Vagina (tissue), 2 donors: ENCODE measurements at regions not wholly inside any gene's neighbourhood (a gene's known extent, or its start where the extent isn't known, plus 50 kb on each side); places are given as distances from the start of the nearest gene placed in this dataset.

Source experiments
- DNase-seq, 2 donors: peaks; one replicate each; pipeline ENCODE4 v3.0.0-alpha.2; 2017; ENCODE audit errors: extremely low spot score in 2 of 2
- H3K27ac ChIP-seq: fragments of 200-600 bp; sonication (generic); one replicate; pipeline ENCODE4 v1.5.1; 2019
- H3K27me3 ChIP-seq: fragments of 200-600 bp; sonication (generic); one replicate; pipeline ENCODE4 v1.5.1; 2019
- H3K36me3 ChIP-seq, 2 donors: fragments of 200-600 bp; sonication (generic); one replicate each; pipeline ENCODE4 v1.5.1; 2017 to 2019
- H3K4me1 ChIP-seq: fragments of 200-600 bp; sonication (generic); one replicate; pipeline ENCODE4 v1.5.1; 2019
- H3K4me3 ChIP-seq, 2 donors: fragments of 200-600 bp; sonication (generic); 1 replicate in 1 of 2; 2 replicates in 1 of 2; pipeline ENCODE4 v1.5.1; 2016 to 2019
- H3K9me3 ChIP-seq: fragments of 200-600 bp; sonication (generic); one replicate; pipeline ENCODE4 v1.5.1; 2019
- POLR2A ChIP-seq, 2 donors: fragments of 450-650 bp; IDR thresholded peaks; one replicate each; pipeline ENCODE4 v1.6.1; 2017; ENCODE audit warnings: antibody characterized with exemption in 2 of 2, mild to moderate bottlenecking in 2 of 2, moderate library complexity in 2 of 2
- POLR2AphosphoS5 ChIP-seq, 2 donors: sonication (generic); formaldehyde crosslinking; IDR thresholded peaks; one replicate each; pipeline ENCODE4 v1.9.0; 2017; ENCODE audit warnings: antibody characterized with exemption in 2 of 2, mild to moderate bottlenecking in 2 of 2, low read depth in 1 of 2; ENCODE audit not compliant: insufficient read depth in 1 of 2
- intact Hi-C: fragments of 100-400 bp; cut with DNase I; formaldehyde crosslinking; loops from one replicate; pipeline ENCODE4 v1.15.1; 2023
- TF ChIP-seq, protein P1 (sequence below), 3 experiments: fragments of 450-650 bp in 2 of 3; fragments of 200-600 bp in 1 of 3; sonication (generic) in 1 of 3; IDR thresholded peaks; one replicate each; pipeline ENCODE4 v1.5.1; 2017 to 2019; ENCODE audit warnings: antibody characterized with exemption in 3 of 3, mild to moderate bottlenecking in 2 of 3, moderate library complexity in 2 of 3

DNA sequence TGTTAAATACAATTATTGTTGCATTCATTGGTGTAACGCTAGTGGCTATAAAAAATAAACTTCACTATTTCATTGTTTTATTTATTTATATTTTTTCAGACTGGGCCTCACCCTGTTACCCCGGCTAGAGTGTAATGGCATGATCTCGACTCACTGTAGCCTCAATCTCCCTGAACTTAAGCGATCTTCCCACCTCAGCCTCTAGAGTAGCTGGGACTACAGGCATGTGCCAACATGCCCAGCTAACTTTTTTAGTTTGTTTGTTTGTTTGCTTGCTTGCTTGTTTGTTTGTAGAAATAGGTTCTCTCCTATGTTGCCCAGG is 387.4 kb upstream of the PTBP2 start:
- Histone ChIP-seq H3K4me3 (no peak overlapping the region), H3K9me3 (no peaks in the 10 kb centered on the region), H3K27ac (no peak overlapping the region), H3K27me3 (no peaks in the 10 kb centered on the region), H3K36me3 (no peaks in the 10 kb centered on the region), H3K4me1 (no peaks in the 10 kb centered on the region)
- no peak for DNase-seq
- TF ChIP-seq, protein P1, sequence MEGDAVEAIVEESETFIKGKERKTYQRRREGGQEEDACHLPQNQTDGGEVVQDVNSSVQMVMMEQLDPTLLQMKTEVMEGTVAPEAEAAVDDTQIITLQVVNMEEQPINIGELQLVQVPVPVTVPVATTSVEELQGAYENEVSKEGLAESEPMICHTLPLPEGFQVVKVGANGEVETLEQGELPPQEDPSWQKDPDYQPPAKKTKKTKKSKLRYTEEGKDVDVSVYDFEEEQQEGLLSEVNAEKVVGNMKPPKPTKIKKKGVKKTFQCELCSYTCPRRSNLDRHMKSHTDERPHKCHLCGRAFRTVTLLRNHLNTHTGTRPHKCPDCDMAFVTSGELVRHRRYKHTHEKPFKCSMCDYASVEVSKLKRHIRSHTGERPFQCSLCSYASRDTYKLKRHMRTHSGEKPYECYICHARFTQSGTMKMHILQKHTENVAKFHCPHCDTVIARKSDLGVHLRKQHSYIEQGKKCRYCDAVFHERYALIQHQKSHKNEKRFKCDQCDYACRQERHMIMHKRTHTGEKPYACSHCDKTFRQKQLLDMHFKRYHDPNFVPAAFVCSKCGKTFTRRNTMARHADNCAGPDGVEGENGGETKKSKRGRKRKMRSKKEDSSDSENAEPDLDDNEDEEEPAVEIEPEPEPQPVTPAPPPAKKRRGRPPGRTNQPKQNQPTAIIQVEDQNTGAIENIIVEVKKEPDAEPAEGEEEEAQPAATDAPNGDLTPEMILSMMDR (IDR thresholded peaks at IDR 0.05): no peak
- TF ChIP-seq POLR2A (IDR thresholded peaks at IDR 0.05) (no peak), POLR2AphosphoS5 (IDR thresholded peaks at IDR 0.05; ENCODE audit: insufficient read depth in 1 of 2, low read depth in 1 of 2) (no peak)
- intact Hi-C loops: no loop called here

DNA sequence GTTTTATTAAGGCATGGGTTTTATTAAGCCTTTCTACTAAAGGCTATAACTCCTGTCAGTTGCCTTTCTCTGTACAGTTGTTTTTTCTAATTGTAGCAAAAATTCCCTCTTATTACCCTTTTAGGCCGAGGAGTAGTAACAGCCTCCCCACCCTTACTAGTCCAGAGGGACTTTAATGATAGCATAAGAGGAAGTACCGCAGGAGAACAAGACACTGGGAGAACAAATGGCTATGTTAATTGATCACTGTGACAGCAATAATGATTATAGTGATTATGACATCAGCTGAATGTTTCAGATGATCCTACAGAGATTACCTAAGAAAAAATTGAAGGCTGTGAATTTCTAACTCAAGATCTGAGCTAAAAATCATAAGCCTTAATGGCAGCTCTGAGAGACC is 383.0 kb upstream of the PTBP2 start:
- TF ChIP-seq POLR2A (IDR thresholded peaks at IDR 0.05): no peak
- no peak for TF ChIP-seq POLR2AphosphoS5 (IDR thresholded peaks at IDR 0.05; ENCODE audit: insufficient read depth in 1 of 2, low read depth in 1 of 2)
- TF ChIP-seq, protein P1 (IDR thresholded peaks at IDR 0.05): no peak

DNA sequence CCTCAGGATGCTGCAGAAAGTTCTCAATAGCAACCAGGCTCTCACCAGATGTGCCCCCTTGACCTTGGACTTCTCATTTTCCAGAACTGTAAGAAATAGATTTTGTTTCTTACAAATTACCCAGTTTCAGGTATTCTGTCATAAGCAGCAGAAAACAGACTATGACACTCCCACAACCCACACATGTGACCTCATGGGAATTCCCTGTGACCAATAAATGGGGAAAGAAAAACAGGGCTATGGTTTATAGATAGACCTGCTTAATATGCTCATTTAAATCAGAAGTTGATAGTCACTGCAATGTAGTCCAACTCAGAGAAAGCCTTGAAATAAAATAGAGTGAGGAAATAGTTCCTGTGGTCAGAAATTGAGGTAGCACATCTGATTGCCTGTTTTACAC is 380.9 kb upstream of the PTBP2 start:
- Histone ChIP-seq H3K27me3 (no peaks in the 10 kb centered on the region), H3K36me3 (no peaks in the 10 kb centered on the region), H3K27ac (no peak overlapping the region), H3K4me1 (no peaks in the 10 kb centered on the region), H3K9me3 (no peaks in the 10 kb centered on the region), H3K4me3 (no peak overlapping the region)
- intact Hi-C loops: no loop called here
- DNase-seq: no peak
- TF ChIP-seq POLR2AphosphoS5 (IDR thresholded peaks at IDR 0.05; ENCODE audit: insufficient read depth in 1 of 2, low read depth in 1 of 2) (no peak), POLR2A (IDR thresholded peaks at IDR 0.05) (no peak)
- TF ChIP-seq, protein P1 (IDR thresholded peaks at IDR 0.05): no peak

More for the DNA sequence above, 383.0 kb upstream of the PTBP2 start:
- H3K27me3 ChIP-seq: no peaks in the 10 kb centered on the region
- H3K27ac ChIP-seq: no peak overlapping the region
- no peak for DNase-seq
- no peaks in the 10 kb centered on the region for H3K9me3 ChIP-seq
- intact Hi-C loops: no loop called here
- no peaks in the 10 kb centered on the region for H3K36me3 ChIP-seq
- H3K4me1 ChIP-seq: no peaks in the 10 kb centered on the region
- H3K4me3 ChIP-seq: no peak overlapping the region

DNA sequence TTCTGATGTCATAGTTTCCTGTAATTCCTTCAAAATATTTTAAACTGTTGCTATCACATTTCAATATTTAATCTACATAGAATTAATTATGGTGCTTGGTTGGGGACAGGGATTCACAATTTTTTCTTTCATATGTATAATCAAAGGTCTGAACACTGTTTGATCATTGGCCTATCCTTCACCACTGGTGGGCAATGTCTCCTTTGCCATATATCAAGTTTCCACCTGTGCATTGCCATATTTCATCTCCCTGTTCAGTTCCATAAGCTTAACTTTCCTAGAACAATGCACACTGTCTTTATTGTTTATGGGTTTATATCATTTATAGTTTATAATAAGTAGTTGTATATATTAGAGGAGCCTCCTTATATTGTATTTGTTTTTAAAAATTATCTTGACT is 374.9 kb upstream of the PTBP2 start:
- H3K36me3 ChIP-seq: no peaks in the 10 kb centered on the region
- intact Hi-C loops: no loop called here
- no peak for TF ChIP-seq POLR2A (IDR thresholded peaks at IDR 0.05)
- TF ChIP-seq POLR2AphosphoS5 (IDR thresholded peaks at IDR 0.05; ENCODE audit: insufficient read depth in 1 of 2, low read depth in 1 of 2): no peak
- TF ChIP-seq, protein P1 (IDR thresholded peaks at IDR 0.05): no peak
- no peak overlapping the region for H3K4me3 ChIP-seq
- no peak overlapping the region for H3K27ac ChIP-seq
- no peaks in the 10 kb centered on the region for H3K27me3 ChIP-seq
- no peak for DNase-seq
- H3K4me1 ChIP-seq: no peaks in the 10 kb centered on the region
- no peaks in the 10 kb centered on the region for H3K9me3 ChIP-seq

DNA sequence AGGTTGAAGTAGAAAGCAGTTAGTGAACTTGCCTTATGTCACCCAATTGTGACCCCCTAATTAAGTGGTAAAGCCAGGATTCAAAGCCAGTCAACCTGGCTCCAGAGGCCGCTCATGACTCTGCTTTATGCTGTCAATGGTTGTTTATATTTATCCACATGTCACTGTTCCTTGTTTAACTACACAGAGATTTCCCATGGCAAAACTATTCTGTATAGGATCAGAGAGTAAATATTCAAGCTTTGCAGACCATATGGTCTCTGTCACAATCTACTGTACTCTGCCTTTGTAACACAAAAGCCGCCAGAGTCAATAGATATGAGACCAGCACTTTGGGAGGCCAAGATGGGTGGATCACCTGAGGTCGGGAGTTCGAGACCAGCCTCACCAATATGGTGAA is 371.7 kb upstream of the PTBP2 start:
- TF ChIP-seq POLR2AphosphoS5 (IDR thresholded peaks at IDR 0.05; ENCODE audit: insufficient read depth in 1 of 2, low read depth in 1 of 2) (no peak), POLR2A (IDR thresholded peaks at IDR 0.05) (no peak)
- TF ChIP-seq, protein P1 (IDR thresholded peaks at IDR 0.05): no peak
- Histone ChIP-seq H3K4me1 (no peaks in the 10 kb centered on the region), H3K27ac (no peak overlapping the region), H3K4me3 (no peak overlapping the region), H3K9me3 (no peaks in the 10 kb centered on the region), H3K27me3 (no peaks in the 10 kb centered on the region), H3K36me3 (no peaks in the 10 kb centered on the region)
- DNase-seq: no peak
- intact Hi-C loops: no loop called here
